Neural progenitor cell (in vitro differentiated cells): ENCODE measurements at regions not wholly inside any gene's neighbourhood (a gene's known extent, or its start where the extent isn't known, plus 50 kb on each side); places are given as distances from the start of the nearest gene placed in this dataset.

Experiments used
- EZH2 ChIP-seq: fragments of 200-600 bp; sonication (generic); IDR thresholded peaks from 2 replicates; pipeline ENCODE4 v1.6.1; 2017; ENCODE audit warnings: antibody characterized with exemption, mild to moderate bottlenecking, moderate library complexity
- EZH2phosphoT487 ChIP-seq: fragments of 200-600 bp; sonication (generic); IDR thresholded peaks from 2 replicates; pipeline ENCODE4 v1.6.1; 2017; ENCODE audit warnings: antibody characterized with exemption
- TF ChIP-seq, protein P1 (sequence below): fragments of 200-600 bp; sonication (generic); IDR thresholded peaks from 2 replicates; pipeline ENCODE4 v1.5.1; 2017; ENCODE audit warnings: antibody characterized with exemption, mild to moderate bottlenecking

- TF ChIP-seq, protein P1, sequence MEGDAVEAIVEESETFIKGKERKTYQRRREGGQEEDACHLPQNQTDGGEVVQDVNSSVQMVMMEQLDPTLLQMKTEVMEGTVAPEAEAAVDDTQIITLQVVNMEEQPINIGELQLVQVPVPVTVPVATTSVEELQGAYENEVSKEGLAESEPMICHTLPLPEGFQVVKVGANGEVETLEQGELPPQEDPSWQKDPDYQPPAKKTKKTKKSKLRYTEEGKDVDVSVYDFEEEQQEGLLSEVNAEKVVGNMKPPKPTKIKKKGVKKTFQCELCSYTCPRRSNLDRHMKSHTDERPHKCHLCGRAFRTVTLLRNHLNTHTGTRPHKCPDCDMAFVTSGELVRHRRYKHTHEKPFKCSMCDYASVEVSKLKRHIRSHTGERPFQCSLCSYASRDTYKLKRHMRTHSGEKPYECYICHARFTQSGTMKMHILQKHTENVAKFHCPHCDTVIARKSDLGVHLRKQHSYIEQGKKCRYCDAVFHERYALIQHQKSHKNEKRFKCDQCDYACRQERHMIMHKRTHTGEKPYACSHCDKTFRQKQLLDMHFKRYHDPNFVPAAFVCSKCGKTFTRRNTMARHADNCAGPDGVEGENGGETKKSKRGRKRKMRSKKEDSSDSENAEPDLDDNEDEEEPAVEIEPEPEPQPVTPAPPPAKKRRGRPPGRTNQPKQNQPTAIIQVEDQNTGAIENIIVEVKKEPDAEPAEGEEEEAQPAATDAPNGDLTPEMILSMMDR, result no peak
- TF ChIP-seq EZH2phosphoT487, result no peak
- no peak for TF ChIP-seq EZH2
These were observed 111.3 kb upstream of the GOLGA6L6 start for GRCh38 chr15:20652914-20653313.
